OCI-LY7 (cell line): ENCODE measurements at regions not wholly inside any gene's neighbourhood (a gene's known extent, or its start where the extent isn't known, plus 50 kb on each side); places are given as distances from the start of the nearest gene placed in this dataset.

ENCODE experiments used
- EZH2phosphoT487 ChIP-seq: fragments of 200-600 bp; sonication (generic); IDR thresholded peaks from 2 replicates; pipeline ENCODE4 v1.6.1; 2018; ENCODE audit warnings: low read depth, borderline replicate concordance, mild to moderate bottlenecking, mixed run types, antibody characterized with exemption, low read length, moderate library complexity, mixed read lengths
- TF ChIP-seq, protein P1 (sequence below): fragments of 200-600 bp; sonication (generic); conservative IDR thresholded peaks from 2 replicates; pipeline ENCODE4 v1.5.1; 2014; ENCODE audit warnings: mild to moderate bottlenecking, antibody characterized with exemption, low read length, moderate library complexity, mixed read lengths

DNA sequence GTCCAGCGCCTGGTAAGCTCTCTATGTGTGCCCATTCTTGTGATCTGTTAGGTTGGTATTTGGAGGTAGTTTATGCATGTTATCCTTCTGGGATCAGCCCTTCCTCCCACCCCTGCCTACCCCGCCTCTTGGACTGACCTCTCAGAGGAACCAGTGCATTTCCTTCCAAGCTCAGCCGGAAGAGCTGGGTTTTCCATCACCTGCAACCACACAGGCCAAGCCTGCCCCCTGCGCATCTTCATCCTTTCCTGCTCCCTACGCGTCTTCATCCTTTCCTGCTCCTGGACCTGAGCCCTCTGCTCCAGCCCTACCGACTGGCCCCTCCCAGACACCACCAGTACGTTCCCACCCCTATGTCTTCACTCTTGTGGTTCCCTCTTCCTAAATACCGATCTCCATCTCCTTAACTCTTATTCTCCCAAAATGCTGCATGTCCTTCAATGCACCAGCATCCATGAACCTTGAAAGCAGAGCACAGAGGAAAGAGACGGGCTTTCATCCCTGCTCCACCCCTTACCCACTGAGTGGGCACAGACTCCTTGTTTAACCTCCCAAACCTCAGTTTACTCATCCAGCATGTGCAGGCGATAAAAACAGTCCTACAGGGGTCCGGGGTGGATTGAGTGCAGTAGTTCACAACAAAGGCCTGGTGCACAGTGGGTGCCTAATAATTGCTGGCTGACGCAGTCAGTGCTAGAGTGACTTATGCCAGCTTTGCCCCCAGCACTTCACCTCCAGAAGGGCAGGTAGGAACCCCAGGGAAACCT lies 526.3 kb downstream of the MATN1 start:
- TF ChIP-seq, protein P1, sequence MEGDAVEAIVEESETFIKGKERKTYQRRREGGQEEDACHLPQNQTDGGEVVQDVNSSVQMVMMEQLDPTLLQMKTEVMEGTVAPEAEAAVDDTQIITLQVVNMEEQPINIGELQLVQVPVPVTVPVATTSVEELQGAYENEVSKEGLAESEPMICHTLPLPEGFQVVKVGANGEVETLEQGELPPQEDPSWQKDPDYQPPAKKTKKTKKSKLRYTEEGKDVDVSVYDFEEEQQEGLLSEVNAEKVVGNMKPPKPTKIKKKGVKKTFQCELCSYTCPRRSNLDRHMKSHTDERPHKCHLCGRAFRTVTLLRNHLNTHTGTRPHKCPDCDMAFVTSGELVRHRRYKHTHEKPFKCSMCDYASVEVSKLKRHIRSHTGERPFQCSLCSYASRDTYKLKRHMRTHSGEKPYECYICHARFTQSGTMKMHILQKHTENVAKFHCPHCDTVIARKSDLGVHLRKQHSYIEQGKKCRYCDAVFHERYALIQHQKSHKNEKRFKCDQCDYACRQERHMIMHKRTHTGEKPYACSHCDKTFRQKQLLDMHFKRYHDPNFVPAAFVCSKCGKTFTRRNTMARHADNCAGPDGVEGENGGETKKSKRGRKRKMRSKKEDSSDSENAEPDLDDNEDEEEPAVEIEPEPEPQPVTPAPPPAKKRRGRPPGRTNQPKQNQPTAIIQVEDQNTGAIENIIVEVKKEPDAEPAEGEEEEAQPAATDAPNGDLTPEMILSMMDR: no peak
- no peak for TF ChIP-seq EZH2phosphoT487
